ENCODE measurements at regions not wholly inside any gene's neighbourhood (a gene's known extent, or its start where the extent isn't known, plus 50 kb on each side); places are given as distances from the start of the nearest gene placed in this dataset.

DNA sequence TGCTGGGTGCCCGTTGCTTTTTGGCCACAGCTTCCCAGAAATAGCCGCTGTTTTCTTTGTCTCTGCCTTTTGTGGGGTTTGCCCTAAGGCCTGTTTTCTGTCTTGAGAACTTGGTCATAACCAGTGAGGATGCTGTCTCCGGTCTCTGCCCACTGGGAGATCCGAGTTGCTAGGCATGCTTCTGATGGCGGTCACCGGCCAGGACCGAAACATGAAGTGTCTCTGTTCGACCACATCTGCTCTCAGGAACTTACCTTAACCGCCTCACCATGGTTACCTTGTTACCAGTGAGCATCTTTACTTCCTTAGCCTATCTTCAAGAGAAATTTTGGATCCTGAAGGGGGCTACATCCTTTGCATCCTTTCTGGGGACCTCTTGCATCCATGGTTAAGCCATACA, 91.9 kb downstream of the RTP5 start:
- Histone ChIP-seq H2AK5ac (ENCODE audit: low read length) (no peak overlapping the region), H4K91ac (ENCODE audit: low read depth, low read length) (no peak overlapping the region), H3K4me2 (ENCODE audit: low read length) (no peak overlapping the region), H3K27me3 (ENCODE audit: insufficient read depth, low read length) (no peaks in the 10 kb centered on the region), H2BK12ac (ENCODE audit: low read length) (no peak overlapping the region), H4K8ac (ENCODE audit: low read depth, low read length) (no peak overlapping the region), H3K14ac (ENCODE audit: low read length) (no peak overlapping the region), H3K9ac (ENCODE audit: low read length) (no peak overlapping the region), H3K36me3 (ENCODE audit: control insufficient read depth in 1 of 2, insufficient read depth in 2 of 2, low read length in 2 of 2) (no peaks in the 10 kb centered on the region), H3K4me3 (ENCODE audit: low read depth, low read length) (no peak overlapping the region), H3K79me2 (ENCODE audit: control insufficient read depth, insufficient read depth, low read length, poor library complexity) (no peaks in the 10 kb centered on the region), H3K27ac (ENCODE audit: low read depth, low read length) (no peak overlapping the region), H3K9me3 (ENCODE audit: insufficient read depth, low read depth, low read length) (no peaks in the 10 kb centered on the region), H2AFZ (ENCODE audit: insufficient read depth, low read length, poor library complexity) (no peak overlapping the region), H2BK120ac (ENCODE audit: insufficient read depth, low read length, poor library complexity) (no peak overlapping the region), H3K79me1 (ENCODE audit: low read length) (no peaks in the 10 kb centered on the region), H3K18ac (ENCODE audit: low read length) (no peak overlapping the region), H3K4me1 (ENCODE audit: control insufficient read depth in 1 of 2, insufficient read depth in 2 of 2, low read length in 2 of 2) (peaks cover 2 to 6% of the 10 kb centered on the region in 2 experiments), H3K4ac (ENCODE audit: low read depth, low read length) (no peak overlapping the region), H2BK5ac (ENCODE audit: low read depth, low read length, poor library complexity) (no peak overlapping the region), H4K12ac (ENCODE audit: low read depth, low read length) (no peak overlapping the region), H3K23ac (ENCODE audit: low read length) (no peak overlapping the region)
- no CpG with 5 or more reads among the region's 9 CpGs for WGBS (ENCODE audit: extremely low coverage, insufficient coverage, insufficient read length)
- no peak for DNase-seq

- no peak for DNase-seq
- Histone ChIP-seq H3K79me2 (ENCODE audit: control insufficient read depth, insufficient read depth, low read length, poor library complexity) (no peaks in the 10 kb centered on the region), H3K4me1 (ENCODE audit: control insufficient read depth in 1 of 2, insufficient read depth in 2 of 2, low read length in 2 of 2) (peaks cover 2 to 13% of the 10 kb centered on the region in 2 experiments), H3K27me3 (ENCODE audit: insufficient read depth, low read length) (no peaks in the 10 kb centered on the region), H3K9me3 (ENCODE audit: insufficient read depth, low read depth, low read length) (peaks cover 2% of the 10 kb centered on the region), H3K14ac (ENCODE audit: low read length) (no peak overlapping the region), H3K9ac (ENCODE audit: low read length) (no peak overlapping the region), H2AK5ac (ENCODE audit: low read length) (no peak overlapping the region), H3K79me1 (ENCODE audit: low read length) (no peaks in the 10 kb centered on the region), H2BK120ac (ENCODE audit: insufficient read depth, low read length, poor library complexity) (no peak overlapping the region), H3K4ac (ENCODE audit: low read depth, low read length) (no peak overlapping the region), H3K36me3 (ENCODE audit: control insufficient read depth in 1 of 2, insufficient read depth in 2 of 2, low read length in 2 of 2) (no peaks in the 10 kb centered on the region), H4K12ac (ENCODE audit: low read depth, low read length) (no peak overlapping the region), H4K8ac (ENCODE audit: low read depth, low read length) (no peak overlapping the region), H3K4me3 (ENCODE audit: low read depth, low read length) (no peak overlapping the region), H2BK12ac (ENCODE audit: low read length) (no peak overlapping the region), H4K91ac (ENCODE audit: low read depth, low read length) (no peak overlapping the region), H3K4me2 (ENCODE audit: low read length) (no peak overlapping the region), H2BK5ac (ENCODE audit: low read depth, low read length, poor library complexity) (no peak overlapping the region), H2AFZ (ENCODE audit: insufficient read depth, low read length, poor library complexity) (no peak overlapping the region), H3K23ac (ENCODE audit: low read length) (no peak overlapping the region), H3K18ac (ENCODE audit: low read length) (no peak overlapping the region), H3K27ac (ENCODE audit: low read depth, low read length) (no peak overlapping the region)
- no CpG with 5 or more reads among the region's 7 CpGs for WGBS (ENCODE audit: extremely low coverage, insufficient coverage, insufficient read length)
Observed at GRCh38 chr2:241964133-241964532, 94.6 kb downstream of the RTP5 start.

DNA sequence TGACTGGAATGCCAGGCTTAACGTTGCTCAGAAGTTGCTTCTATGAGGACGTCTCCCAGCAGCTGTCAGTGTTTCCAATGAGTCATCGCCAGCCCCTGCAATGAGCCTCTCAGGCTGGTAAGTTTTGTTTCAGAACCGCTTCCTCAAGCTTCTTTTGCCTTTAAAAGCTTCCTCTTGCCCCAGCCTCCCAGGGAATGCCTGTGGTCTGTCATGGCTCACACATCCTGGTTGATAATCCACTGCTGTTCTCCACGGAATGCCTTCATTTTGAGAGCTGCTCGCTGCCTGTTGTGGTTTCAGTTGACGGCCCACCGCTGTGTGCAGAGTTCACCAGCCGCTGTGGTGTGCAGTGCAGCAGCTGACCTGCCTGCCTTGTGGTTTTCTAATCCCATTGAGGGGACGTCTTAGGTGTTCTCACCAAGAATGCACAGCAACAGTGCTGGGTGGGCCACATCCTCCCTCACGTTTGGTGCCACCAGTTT, 96.4 kb downstream of the RTP5 start:
- no peak overlapping the region for H4K8ac ChIP-seq (ENCODE audit: low read depth, low read length)
- no peak overlapping the region for H2BK12ac ChIP-seq (ENCODE audit: low read length)
- no peak overlapping the region for H2AFZ ChIP-seq (ENCODE audit: insufficient read depth, low read length, poor library complexity)
- H3K23ac ChIP-seq (ENCODE audit: low read length): no peak overlapping the region
- H3K18ac ChIP-seq (ENCODE audit: low read length): no peak overlapping the region
- H3K79me2 ChIP-seq (ENCODE audit: control insufficient read depth, insufficient read depth, low read length, poor library complexity): no peaks in the 10 kb centered on the region
- H3K4me2 ChIP-seq (ENCODE audit: low read length): peak overlapping the region; percentile 32
- H3K9ac ChIP-seq (ENCODE audit: low read length): no peak overlapping the region
- H3K27ac ChIP-seq (ENCODE audit: low read depth, low read length): peak overlapping the region; percentile 75
- H3K36me3 ChIP-seq (ENCODE audit: control insufficient read depth in 1 of 2, insufficient read depth in 2 of 2, low read length in 2 of 2): no peaks in the 10 kb centered on the region
- H2BK5ac ChIP-seq (ENCODE audit: low read depth, low read length, poor library complexity): no peak overlapping the region
- no peak overlapping the region for H2BK120ac ChIP-seq (ENCODE audit: insufficient read depth, low read length, poor library complexity)
- H3K4me3 ChIP-seq (ENCODE audit: low read depth, low read length): no peak overlapping the region
- DNase-seq: peak; percentile 60 to 67
- peaks cover 8% of the 10 kb centered on the region for H3K9me3 ChIP-seq (ENCODE audit: insufficient read depth, low read depth, low read length)
- H3K4me1 ChIP-seq (ENCODE audit: control insufficient read depth in 1 of 2, insufficient read depth in 2 of 2, low read length in 2 of 2): peaks cover 2 to 13% of the 10 kb centered on the region in 2 experiments
- no peak overlapping the region for H4K91ac ChIP-seq (ENCODE audit: low read depth, low read length)
- WGBS (ENCODE audit: extremely low coverage, insufficient coverage, insufficient read length): no CpG with 5 or more reads among the region's 11 CpGs
- no peak overlapping the region for H2AK5ac ChIP-seq (ENCODE audit: low read length)
- no peaks in the 10 kb centered on the region for H3K79me1 ChIP-seq (ENCODE audit: low read length)
- no peak overlapping the region for H4K12ac ChIP-seq (ENCODE audit: low read depth, low read length)
- no peak overlapping the region for H3K4ac ChIP-seq (ENCODE audit: low read depth, low read length)
- H3K14ac ChIP-seq (ENCODE audit: low read length): no peak overlapping the region
- H3K27me3 ChIP-seq (ENCODE audit: insufficient read depth, low read length): no peaks in the 10 kb centered on the region

DNA sequence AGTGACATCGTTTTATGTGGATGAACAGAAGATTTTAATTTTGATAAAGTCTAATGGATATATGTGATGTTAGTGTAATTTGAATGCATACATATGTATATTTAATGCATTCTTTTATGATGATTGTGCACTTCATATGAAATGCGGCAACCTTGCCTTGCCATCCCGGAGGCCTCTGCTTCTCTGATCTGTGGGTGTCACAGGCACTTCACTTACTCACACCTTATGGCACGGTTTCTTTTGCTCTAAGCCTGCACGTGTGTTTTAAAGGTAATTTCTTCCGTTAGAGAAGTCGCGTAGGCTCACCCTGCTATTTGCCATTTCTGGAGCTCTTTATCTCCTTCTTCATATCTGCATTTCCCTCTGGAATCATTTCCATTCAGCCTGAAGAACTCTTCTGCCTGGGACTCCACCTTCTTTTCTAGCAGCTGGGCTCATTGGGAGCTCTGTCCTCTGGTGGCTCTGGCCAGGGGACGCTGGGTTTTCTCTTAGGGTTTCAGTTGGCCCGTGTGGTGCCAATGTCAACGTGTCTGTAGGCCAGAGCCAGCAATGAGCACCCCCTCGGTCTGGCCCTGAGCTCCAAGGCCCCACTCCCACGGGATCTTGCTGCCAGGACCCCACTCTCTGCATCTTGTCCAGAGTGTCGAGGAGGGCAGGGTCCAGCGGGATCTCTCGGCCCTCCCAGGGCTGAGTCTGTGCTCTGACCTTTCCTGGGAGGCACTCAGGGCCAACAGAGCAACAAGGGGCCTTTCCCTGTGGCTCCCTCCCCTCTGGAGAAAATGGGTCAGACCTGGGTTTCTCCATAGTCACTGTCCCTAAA, 97.3 kb downstream of the RTP5 start:
- no peak overlapping the region for H3K4me2 ChIP-seq (ENCODE audit: low read length)
- H3K14ac ChIP-seq (ENCODE audit: low read length): peak overlapping the region; percentile 20
- H2AFZ ChIP-seq (ENCODE audit: insufficient read depth, low read length, poor library complexity): no peak overlapping the region
- peak overlapping the region; percentile 21 for H2BK12ac ChIP-seq (ENCODE audit: low read length)
- H2AK5ac ChIP-seq (ENCODE audit: low read length): peak overlapping the region; percentile 31
- H3K27ac ChIP-seq (ENCODE audit: low read depth, low read length): no peak overlapping the region
- WGBS (ENCODE audit: extremely low coverage, insufficient coverage, insufficient read length): no CpG with 5 or more reads among the region's 16 CpGs
- no peaks in the 10 kb centered on the region for H3K79me1 ChIP-seq (ENCODE audit: low read length)
- no peak overlapping the region for H4K12ac ChIP-seq (ENCODE audit: low read depth, low read length)
- H3K4ac ChIP-seq (ENCODE audit: low read depth, low read length): no peak overlapping the region
- no peak overlapping the region for H3K23ac ChIP-seq (ENCODE audit: low read length)
- no peak for DNase-seq
- peaks cover 2 to 13% of the 10 kb centered on the region in 2 experiments for H3K4me1 ChIP-seq (ENCODE audit: control insufficient read depth in 1 of 2, insufficient read depth in 2 of 2, low read length in 2 of 2)
- H3K36me3 ChIP-seq (ENCODE audit: control insufficient read depth in 1 of 2, insufficient read depth in 2 of 2, low read length in 2 of 2): no peaks in the 10 kb centered on the region
- peak overlapping the region; percentile 1 for H4K91ac ChIP-seq (ENCODE audit: low read depth, low read length)
- no peak overlapping the region for H3K4me3 ChIP-seq (ENCODE audit: low read depth, low read length)
- H4K8ac ChIP-seq (ENCODE audit: low read depth, low read length): no peak overlapping the region
- no peaks in the 10 kb centered on the region for H3K27me3 ChIP-seq (ENCODE audit: insufficient read depth, low read length)
- H3K9ac ChIP-seq (ENCODE audit: low read length): no peak overlapping the region
- no peak overlapping the region for H2BK120ac ChIP-seq (ENCODE audit: insufficient read depth, low read length, poor library complexity)
- H3K9me3 ChIP-seq (ENCODE audit: insufficient read depth, low read depth, low read length): peaks cover 13% of the 10 kb centered on the region
- no peak overlapping the region for H3K18ac ChIP-seq (ENCODE audit: low read length)
- no peaks in the 10 kb centered on the region for H3K79me2 ChIP-seq (ENCODE audit: control insufficient read depth, insufficient read depth, low read length, poor library complexity)
- H2BK5ac ChIP-seq (ENCODE audit: low read depth, low read length, poor library complexity): no peak overlapping the region

Measured in trophoblast cell (in vitro differentiated cells and primary cell).